Endodermal cell (in vitro differentiated cells): ENCODE measurements at regions not wholly inside any gene's neighbourhood (a gene's known extent, or its start where the extent isn't known, plus 50 kb on each side); places are given as distances from the start of the nearest gene placed in this dataset.

Experiments used
- DNase-seq: peaks from one replicate; pipeline ENCODE4 v3.0.0-alpha.2; 2017
- H3K27ac ChIP-seq: 2 replicates; pipeline ENCODE4 v1.5.1; 2013; ENCODE audit warnings: mild to moderate bottlenecking, low read depth, low read length, moderate library complexity
- H3K27me3 ChIP-seq: 2 replicates; pipeline ENCODE4 v1.6.1; 2013; ENCODE audit warnings: mild to moderate bottlenecking, low read length, moderate library complexity; ENCODE audit not compliant: insufficient read depth, control insufficient read depth, poor library complexity, severe bottlenecking
- H3K36me3 ChIP-seq: 2 replicates; pipeline ENCODE4 v1.7.0; 2013; ENCODE audit warnings: mild to moderate bottlenecking, low read length, moderate library complexity; ENCODE audit not compliant: control insufficient read depth, insufficient read depth
- H3K4me1 ChIP-seq: one replicate; pipeline ENCODE4 v1.7.0; 2013; ENCODE audit warnings: low read length; ENCODE audit not compliant: control insufficient read depth, insufficient read depth
- H3K4me3 ChIP-seq: 2 replicates; pipeline ENCODE4 v1.5.1; 2013; ENCODE audit warnings: mild to moderate bottlenecking, low read length, moderate library complexity
- H3K9ac ChIP-seq: 2 replicates; pipeline ENCODE4 v1.6.1; 2013; ENCODE audit warnings: mild to moderate bottlenecking, low read length, moderate library complexity; ENCODE audit not compliant: poor library complexity, severe bottlenecking; ENCODE audit errors: extremely low read depth
- H3K9me3 ChIP-seq: 2 replicates; pipeline ENCODE4 v1.6.1; 2013; ENCODE audit warnings: mild to moderate bottlenecking, low read length, moderate library complexity; ENCODE audit not compliant: control insufficient read depth
- H3K27ac Mint-ChIP-seq: 2 replicates; pipeline ENCODE4 v1.8.0; 2020; ENCODE audit warnings: mixed read lengths
- H3K27me3 Mint-ChIP-seq: 2 replicates; pipeline ENCODE4 v1.8.0; 2021; ENCODE audit warnings: mild to moderate bottlenecking, mixed read lengths; ENCODE audit not compliant: insufficient read depth
- H3K36me3 Mint-ChIP-seq: 2 replicates; pipeline ENCODE4 v1.8.0; 2020; ENCODE audit warnings: low read depth, mixed read lengths
- H3K4me1 Mint-ChIP-seq: 2 replicates; pipeline ENCODE4 v1.8.0; 2020; ENCODE audit warnings: mixed read lengths
- H3K4me3 Mint-ChIP-seq: 2 replicates; pipeline ENCODE4 v1.8.0; 2020; ENCODE audit warnings: mild to moderate bottlenecking, moderate library complexity, mixed read lengths
- H3K9me3 Mint-ChIP-seq: 2 replicates; pipeline ENCODE4 v1.8.0; 2020; ENCODE audit warnings: mild to moderate bottlenecking, mixed read lengths
- CTCF ChIP-seq: fragments of 200-600 bp; sonication (generic); conservative IDR thresholded peaks from 2 replicates; pipeline ENCODE4 v1.5.0; 2021; ENCODE audit warnings: antibody characterized with exemption, mild to moderate bottlenecking
- WGBS, 2 experiments: methylation state at CpG; one replicate each; pipeline versions ENCODE4 v1.1.5 to v1.1.7; 2013; ENCODE audit warnings: missing lambda C conversion rate in 2 of 2, mixed read lengths in 1 of 2; ENCODE audit not compliant: insufficient coverage in 1 of 2, insufficient read length in 1 of 2; 5-methylcytosine and 5-hydroxymethylcytosine counted together

DNA sequence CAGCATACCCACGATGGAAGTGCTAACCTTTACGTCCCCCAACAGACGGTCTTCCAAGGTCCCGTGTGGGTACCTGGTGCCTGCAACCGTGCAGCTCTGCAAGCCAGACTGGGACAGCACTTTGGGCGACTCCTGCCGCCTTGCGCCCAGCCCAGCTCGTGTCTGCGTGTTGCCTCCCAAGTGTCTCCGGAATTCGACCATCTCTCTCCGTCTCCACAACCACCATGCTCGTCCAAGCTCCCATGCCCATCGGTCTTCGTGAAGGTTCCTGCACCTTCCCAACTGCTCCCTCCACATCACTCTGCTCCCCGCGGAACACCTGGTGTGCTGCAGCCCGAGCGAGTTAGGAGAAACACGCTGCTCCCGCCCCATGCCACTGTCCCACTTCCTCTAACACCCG, 173.2 kb upstream of the AFDN start:
- Histone ChIP-seq H3K4me1 (no peaks in the 10 kb centered on the region), H3K9ac (no peak overlapping the region), H3K36me3 (no peaks in the 10 kb centered on the region), H3K27me3 (no peaks in the 10 kb centered on the region), H3K9me3 (no peaks in the 10 kb centered on the region), H3K4me3 (no peak overlapping the region), H3K27ac (no peak overlapping the region)
- Mint-ChIP-seq H3K4me3 (no peak overlapping the region), H3K27ac (no peak overlapping the region), H3K9me3 (peaks cover 6% of the 10 kb centered on the region), H3K27me3 (no peaks in the 10 kb centered on the region), H3K36me3 (no peaks in the 10 kb centered on the region), H3K4me1 (peaks cover 2% of the 10 kb centered on the region)
- no peak for TF ChIP-seq CTCF
- WGBS, 2 experiments, result 92 to 97% methylated on average over 19 to 23 of the region's 23 CpGs
- no peak for DNase-seq

- H3K27me3 ChIP-seq, result no peaks in the 10 kb centered on the region
- TF ChIP-seq CTCF, result no peak
- H3K9me3 ChIP-seq, result no peaks in the 10 kb centered on the region
- no peak overlapping the region for H3K4me3 ChIP-seq
- Mint-ChIP-seq H3K27me3 (no peaks in the 10 kb centered on the region), H3K4me1 (peaks cover 2% of the 10 kb centered on the region), H3K36me3 (no peaks in the 10 kb centered on the region), H3K4me3 (no peak overlapping the region), H3K27ac (no peak overlapping the region), H3K9me3 (peaks cover 6% of the 10 kb centered on the region)
- no peaks in the 10 kb centered on the region for H3K4me1 ChIP-seq
- 96 to 97% methylated on average over 3 to 4 of the region's 4 CpGs for WGBS, 2 experiments
- no peak for DNase-seq
- H3K36me3 ChIP-seq, result no peaks in the 10 kb centered on the region
- no peak overlapping the region for H3K9ac ChIP-seq
- H3K27ac ChIP-seq, result no peak overlapping the region
These were observed 172.3 kb upstream of the AFDN start for GRCh38 chr6:167654389-167654788.

DNA sequence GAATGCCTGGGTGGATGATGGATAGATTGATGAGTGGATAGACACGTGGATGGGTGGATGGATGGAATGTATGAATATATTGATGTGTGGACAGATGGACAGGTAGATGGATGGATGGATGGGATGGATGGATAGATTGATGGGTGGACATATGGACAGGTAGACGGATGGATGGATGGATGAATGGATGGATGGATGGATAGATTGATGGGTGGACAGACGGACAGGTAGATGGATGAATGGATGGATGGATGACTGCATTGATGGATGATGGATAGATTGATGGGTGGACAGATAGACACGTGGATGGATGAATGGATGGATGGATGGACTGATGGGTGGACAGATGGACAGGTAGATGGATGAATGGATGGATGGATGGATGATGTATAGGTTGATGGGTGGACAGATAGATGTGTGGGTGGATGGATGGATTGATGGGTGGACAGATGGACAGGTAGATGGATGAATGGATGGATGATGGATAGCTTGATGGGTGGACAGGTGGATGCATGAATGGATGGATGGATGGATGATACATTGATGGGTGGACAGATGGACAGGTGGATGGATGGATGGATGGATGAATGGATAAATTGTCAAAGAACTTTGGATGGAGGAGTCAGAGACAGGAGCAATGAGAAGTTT, 171.4 kb upstream of the AFDN start:
- no peak for DNase-seq
- Histone ChIP-seq H3K9ac (no peak overlapping the region), H3K27me3 (no peaks in the 10 kb centered on the region), H3K9me3 (no peaks in the 10 kb centered on the region), H3K27ac (no peak overlapping the region), H3K4me3 (no peak overlapping the region), H3K36me3 (no peaks in the 10 kb centered on the region), H3K4me1 (no peaks in the 10 kb centered on the region)
- no peaks in the 10 kb centered on the region for H3K4me1 Mint-ChIP-seq
- no peaks in the 10 kb centered on the region for H3K27me3 Mint-ChIP-seq
- H3K4me3 Mint-ChIP-seq, result no peak overlapping the region
- TF ChIP-seq CTCF, result no peak
- H3K36me3 Mint-ChIP-seq, result no peaks in the 10 kb centered on the region
- whole genome bisulfite sequencing, 2 experiments, result 91 to 94% methylated on average over 4 of the region's 4 CpGs
- no peak overlapping the region for H3K27ac Mint-ChIP-seq
- H3K9me3 Mint-ChIP-seq, result peaks cover 6% of the 10 kb centered on the region
